ENCODE measurements at regions not wholly inside any gene's neighbourhood (a gene's known extent, or its start where the extent isn't known, plus 50 kb on each side); places are given as distances from the start of the nearest gene placed in this dataset.

DNA sequence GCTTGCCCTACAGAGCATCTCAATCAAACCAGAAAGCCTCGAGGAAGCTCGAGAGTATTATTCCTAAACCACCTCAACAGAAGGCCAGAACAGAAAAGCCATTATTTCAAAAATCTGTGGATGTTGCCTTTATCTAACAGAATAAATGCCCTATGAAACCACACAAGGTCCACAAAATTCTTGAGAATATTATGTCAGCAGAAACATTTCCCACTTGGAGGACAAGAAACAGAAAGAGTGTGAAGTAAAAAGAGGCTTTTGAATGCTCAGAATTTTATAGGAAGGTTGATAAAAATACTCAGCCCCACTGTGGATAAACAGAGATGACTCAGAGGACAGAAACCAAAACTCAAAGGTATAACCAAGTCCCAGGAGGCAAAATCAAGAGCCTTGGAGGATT is 146.4 kb upstream of the LRRC7 start:
- FAIRE-seq: no peak
- TF ChIP-seq, protein P1, sequence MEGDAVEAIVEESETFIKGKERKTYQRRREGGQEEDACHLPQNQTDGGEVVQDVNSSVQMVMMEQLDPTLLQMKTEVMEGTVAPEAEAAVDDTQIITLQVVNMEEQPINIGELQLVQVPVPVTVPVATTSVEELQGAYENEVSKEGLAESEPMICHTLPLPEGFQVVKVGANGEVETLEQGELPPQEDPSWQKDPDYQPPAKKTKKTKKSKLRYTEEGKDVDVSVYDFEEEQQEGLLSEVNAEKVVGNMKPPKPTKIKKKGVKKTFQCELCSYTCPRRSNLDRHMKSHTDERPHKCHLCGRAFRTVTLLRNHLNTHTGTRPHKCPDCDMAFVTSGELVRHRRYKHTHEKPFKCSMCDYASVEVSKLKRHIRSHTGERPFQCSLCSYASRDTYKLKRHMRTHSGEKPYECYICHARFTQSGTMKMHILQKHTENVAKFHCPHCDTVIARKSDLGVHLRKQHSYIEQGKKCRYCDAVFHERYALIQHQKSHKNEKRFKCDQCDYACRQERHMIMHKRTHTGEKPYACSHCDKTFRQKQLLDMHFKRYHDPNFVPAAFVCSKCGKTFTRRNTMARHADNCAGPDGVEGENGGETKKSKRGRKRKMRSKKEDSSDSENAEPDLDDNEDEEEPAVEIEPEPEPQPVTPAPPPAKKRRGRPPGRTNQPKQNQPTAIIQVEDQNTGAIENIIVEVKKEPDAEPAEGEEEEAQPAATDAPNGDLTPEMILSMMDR (IDR thresholded peaks at IDR 0.05; ENCODE audit: insufficient read depth, missing control alignments): no peak
- no peak for DNase-seq (ENCODE audit: insufficient read length, low spot score)

DNA sequence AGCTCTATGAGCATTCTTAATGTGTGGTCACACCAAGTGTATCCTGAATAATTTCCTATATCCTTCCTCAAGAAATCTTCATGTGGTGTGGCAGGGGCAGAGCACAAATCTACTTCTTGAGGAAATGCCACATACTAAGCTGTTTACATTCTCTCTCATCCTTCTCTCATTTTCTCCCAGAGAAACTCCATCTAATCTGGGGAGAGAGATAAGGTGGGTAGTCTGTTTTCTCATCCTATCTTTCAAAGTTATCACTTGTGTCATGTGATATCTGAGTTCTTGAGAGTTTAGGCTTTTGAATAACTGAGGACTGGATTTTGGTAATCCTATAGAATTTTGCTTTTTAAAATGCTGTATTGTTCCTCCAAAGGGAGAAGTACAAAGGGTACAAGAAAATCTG is 141.9 kb upstream of the LRRC7 start:
- TF ChIP-seq, protein P1 (IDR thresholded peaks at IDR 0.05; ENCODE audit: insufficient read depth, missing control alignments): no peak
- FAIRE-seq (no peak), DNase-seq (ENCODE audit: insufficient read length, low spot score) (no peak)

DNA sequence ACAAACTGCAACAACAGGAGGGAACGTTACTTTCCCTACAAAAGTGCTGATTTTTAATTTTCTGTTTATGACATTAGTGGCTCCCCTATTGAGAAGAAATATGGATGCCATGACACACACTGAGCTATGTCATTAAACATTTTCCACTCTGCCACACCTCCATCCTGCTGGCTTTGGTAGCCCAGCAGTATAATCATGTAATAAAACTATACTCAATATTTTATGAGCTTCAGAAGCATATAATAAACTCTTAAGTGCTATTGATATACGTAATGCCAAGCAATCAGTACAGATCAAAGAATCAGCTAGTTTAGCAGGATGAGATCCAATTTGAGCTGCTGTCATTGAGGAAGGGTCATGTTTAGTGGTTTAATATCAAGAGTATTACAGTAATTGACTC is 141.3 kb upstream of the LRRC7 start:
- FAIRE-seq (no peak), DNase-seq (ENCODE audit: insufficient read length, low spot score) (no peak)

DNA sequence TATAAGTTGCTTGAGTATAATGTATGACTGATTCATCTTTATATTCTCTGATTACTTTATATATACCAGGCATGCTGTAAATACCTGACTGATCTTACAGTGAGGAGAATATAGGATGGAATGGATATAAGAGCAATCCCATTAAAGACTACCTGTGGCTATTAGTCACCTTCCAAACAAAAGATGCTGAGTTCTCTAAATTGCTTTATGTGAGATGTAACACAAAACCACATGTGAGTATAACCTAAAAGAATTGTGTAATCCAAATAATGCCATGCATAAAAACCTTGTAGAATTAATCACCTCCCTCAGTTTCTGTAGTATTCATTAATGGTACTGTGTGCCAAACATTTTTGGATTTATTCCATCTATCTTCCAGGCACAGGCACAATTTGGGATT is 134.6 kb upstream of the LRRC7 start:
- FAIRE-seq (no peak), DNase-seq (ENCODE audit: insufficient read length, low spot score) (no peak)

More for the DNA sequence above, 141.3 kb upstream of the LRRC7 start:
- TF ChIP-seq, protein P1 (IDR thresholded peaks at IDR 0.05; ENCODE audit: insufficient read depth, missing control alignments): no peak

DNA sequence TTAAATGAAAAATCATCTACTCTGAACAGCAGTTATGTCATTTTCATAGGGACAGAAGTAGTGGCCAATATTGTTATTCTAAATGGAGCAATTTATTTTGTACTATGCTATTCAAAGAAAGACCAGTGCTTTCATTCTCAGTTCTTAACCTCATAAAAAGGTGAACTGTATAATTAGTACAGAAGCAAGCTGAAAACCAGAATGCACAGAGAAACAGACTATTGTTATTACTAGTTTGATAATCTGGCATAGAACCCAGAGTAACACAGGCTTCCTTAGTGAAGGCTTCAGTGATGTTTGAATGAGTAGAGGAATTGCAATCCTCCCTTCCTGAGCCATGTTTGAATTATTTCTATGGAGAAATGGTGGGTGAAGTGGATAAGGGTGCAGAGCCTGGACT is 131.6 kb upstream of the LRRC7 start:
- FAIRE-seq (no peak), DNase-seq (ENCODE audit: insufficient read length, low spot score) (no peak)
- TF ChIP-seq, protein P1 (IDR thresholded peaks at IDR 0.05; ENCODE audit: insufficient read depth, missing control alignments): no peak

More for the DNA sequence above, 134.6 kb upstream of the LRRC7 start:
- TF ChIP-seq, protein P1 (IDR thresholded peaks at IDR 0.05; ENCODE audit: insufficient read depth, missing control alignments): no peak

DNA sequence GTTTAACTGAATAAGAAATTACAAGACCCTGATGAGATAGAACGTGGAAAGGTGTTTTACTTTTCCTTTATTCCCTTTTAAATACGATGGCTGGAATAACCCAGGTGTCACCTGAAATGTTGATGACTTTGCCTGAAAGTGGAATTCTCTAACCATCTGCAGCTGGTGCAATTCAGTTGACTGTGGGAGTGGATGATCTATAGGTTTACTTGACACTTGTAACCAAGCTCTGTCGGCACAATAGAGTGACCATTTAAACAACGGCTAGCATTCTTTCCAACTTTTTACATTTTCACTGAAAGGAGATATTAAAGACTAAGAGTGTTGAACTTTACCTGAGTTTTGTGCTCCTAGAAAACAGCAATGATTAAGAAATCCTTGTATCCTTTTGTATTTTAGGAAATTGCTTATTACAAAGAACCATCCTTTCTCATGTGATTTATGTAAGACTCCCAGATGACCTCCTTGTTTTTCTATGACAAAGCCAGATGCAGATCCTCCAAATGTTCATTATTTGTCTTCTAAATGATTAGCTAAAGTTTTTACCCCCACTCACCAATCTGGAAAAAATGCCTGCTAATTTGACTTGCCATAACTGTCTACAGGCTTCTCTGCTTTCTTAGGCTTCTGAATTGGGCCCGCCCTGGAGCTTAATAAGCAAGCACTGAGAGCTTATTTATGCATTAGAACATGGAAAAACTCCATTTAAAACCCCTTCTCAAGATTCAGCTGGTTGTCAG is 129.5 kb upstream of the LRRC7 start:
- DNase-seq (ENCODE audit: insufficient read length, low spot score): no peak
- TF ChIP-seq, protein P1 (IDR thresholded peaks at IDR 0.05; ENCODE audit: insufficient read depth, missing control alignments): no peak

DNA sequence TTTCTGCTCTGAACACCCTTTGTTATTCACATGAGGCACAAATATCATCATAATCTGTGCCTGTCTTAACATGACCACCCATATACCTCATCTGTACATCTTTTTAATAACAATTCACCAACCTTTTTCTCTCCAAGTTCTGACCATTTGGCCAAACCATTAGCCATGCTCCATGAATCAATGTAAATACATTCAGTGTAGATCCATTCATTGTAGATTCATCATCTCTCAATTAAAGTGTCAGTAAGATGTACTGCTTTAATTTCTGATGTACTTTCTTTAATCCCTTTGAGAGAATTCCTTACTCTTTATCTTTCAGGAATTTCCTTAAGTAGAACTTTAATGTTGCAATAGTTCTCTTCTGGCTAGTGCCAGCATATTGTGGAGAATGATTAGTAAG is 126.2 kb upstream of the LRRC7 start:
- no peak for FAIRE-seq
- TF ChIP-seq, protein P1 (IDR thresholded peaks at IDR 0.05; ENCODE audit: insufficient read depth, missing control alignments): no peak
- DNase-seq (ENCODE audit: insufficient read length, low spot score): no peak

More for the DNA sequence above, 129.5 kb upstream of the LRRC7 start:
- no peak for FAIRE-seq

Data from D721Med (cell line).